ENCODE measurements at regions not wholly inside any gene's neighbourhood (a gene's known extent, or its start where the extent isn't known, plus 50 kb on each side); places are given as distances from the start of the nearest gene placed in this dataset.

DNA sequence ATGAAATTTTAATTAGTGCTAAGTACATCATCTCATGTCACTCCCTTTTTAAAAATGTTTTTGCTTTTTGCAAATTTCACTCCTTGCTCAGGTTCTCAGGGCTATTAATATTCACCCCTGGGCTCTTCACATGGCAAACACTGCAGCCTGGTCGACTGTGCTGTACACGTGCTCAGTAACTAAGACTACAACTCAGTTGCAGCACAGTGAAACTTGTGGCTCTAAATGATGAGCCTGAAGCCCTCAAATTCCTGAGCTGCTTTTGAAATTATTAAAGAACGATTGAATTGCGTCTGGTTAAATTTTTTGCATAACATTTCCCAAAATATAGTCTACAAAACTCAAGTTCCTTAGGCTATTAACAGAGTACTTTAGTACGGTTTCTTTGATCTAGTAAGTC, 159.3 kb upstream of the C2CD4B start:
- H4K20me1 ChIP-seq (ENCODE audit: insufficient read depth, low read length), result no peaks in the 10 kb centered on the region
- H3K9me3 ChIP-seq (replicated peaks; ENCODE audit: insufficient read depth, low read length), result no peaks in the 10 kb centered on the region
- no peak for DNase-seq
- TF ChIP-seq EZH2phosphoT487 (IDR thresholded peaks at IDR 0.05; ENCODE audit: low read length), result no peak
- no peak for TF ChIP-seq EZH2 (optimal IDR thresholded peaks at IDR 0.05; ENCODE audit: low read depth, low read length)
- TF ChIP-seq, protein P1, sequence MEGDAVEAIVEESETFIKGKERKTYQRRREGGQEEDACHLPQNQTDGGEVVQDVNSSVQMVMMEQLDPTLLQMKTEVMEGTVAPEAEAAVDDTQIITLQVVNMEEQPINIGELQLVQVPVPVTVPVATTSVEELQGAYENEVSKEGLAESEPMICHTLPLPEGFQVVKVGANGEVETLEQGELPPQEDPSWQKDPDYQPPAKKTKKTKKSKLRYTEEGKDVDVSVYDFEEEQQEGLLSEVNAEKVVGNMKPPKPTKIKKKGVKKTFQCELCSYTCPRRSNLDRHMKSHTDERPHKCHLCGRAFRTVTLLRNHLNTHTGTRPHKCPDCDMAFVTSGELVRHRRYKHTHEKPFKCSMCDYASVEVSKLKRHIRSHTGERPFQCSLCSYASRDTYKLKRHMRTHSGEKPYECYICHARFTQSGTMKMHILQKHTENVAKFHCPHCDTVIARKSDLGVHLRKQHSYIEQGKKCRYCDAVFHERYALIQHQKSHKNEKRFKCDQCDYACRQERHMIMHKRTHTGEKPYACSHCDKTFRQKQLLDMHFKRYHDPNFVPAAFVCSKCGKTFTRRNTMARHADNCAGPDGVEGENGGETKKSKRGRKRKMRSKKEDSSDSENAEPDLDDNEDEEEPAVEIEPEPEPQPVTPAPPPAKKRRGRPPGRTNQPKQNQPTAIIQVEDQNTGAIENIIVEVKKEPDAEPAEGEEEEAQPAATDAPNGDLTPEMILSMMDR (IDR thresholded peaks at IDR 0.05; ENCODE audit: low read length), result no peak
- H3K27me3 ChIP-seq (replicated peaks; ENCODE audit: insufficient read depth, low read length), result no peaks in the 10 kb centered on the region
- H3K36me3 ChIP-seq (replicated peaks; ENCODE audit: insufficient read depth, low read length), result no peaks in the 10 kb centered on the region
- no peak overlapping the region for H3K4me3 ChIP-seq (ENCODE audit: low read length)
- H3K9ac ChIP-seq (ENCODE audit: low read length), result no peak overlapping the region
- H3K4me2 ChIP-seq (ENCODE audit: low read depth, low read length), result no peak overlapping the region
- H3K4me1 ChIP-seq (ENCODE audit: low read length), result no peaks in the 10 kb centered on the region
- no peaks in the 10 kb centered on the region for H3K9me2 ChIP-seq (replicated peaks; ENCODE audit: insufficient read depth, low read length)
- H3K79me2 ChIP-seq (ENCODE audit: low read length), result no peaks in the 10 kb centered on the region
- H2AFZ ChIP-seq (ENCODE audit: low read length), result no peak overlapping the region
- no peaks in the 10 kb centered on the region for H3F3A ChIP-seq (ENCODE audit: insufficient read depth, low read length)
- no peak overlapping the region for H3K27ac ChIP-seq (ENCODE audit: low read length)

DNA sequence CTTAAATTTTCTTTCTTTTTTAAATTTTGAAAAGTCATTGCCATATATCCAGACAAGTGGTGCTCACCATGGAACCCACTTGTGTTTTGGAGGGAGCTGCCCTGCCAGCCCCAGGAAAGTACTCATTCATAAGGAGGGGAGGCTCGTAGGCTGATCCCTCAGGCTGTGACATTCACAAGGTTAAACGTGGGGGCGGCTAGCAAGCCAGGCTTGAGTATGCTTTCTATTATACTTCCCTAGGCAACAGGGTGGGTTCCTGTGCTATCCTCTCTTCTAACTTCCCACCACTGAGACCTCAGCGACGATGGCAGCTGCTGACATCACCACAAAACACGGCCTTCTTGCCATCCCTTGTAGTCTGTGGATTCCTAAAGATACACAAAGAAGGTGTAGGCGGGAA, 160.5 kb upstream of the C2CD4B start:
- no peaks in the 10 kb centered on the region for H3K4me1 ChIP-seq (ENCODE audit: low read length)
- no peak overlapping the region for H2AFZ ChIP-seq (ENCODE audit: low read length)
- DNase-seq, result no peak
- H3K9me2 ChIP-seq (replicated peaks; ENCODE audit: insufficient read depth, low read length), result no peaks in the 10 kb centered on the region
- H3K4me2 ChIP-seq (ENCODE audit: low read depth, low read length), result no peak overlapping the region
- no peaks in the 10 kb centered on the region for H3K36me3 ChIP-seq (replicated peaks; ENCODE audit: insufficient read depth, low read length)
- TF ChIP-seq EZH2phosphoT487 (IDR thresholded peaks at IDR 0.05; ENCODE audit: low read length) (no peak), EZH2 (optimal IDR thresholded peaks at IDR 0.05; ENCODE audit: low read depth, low read length) (no peak)
- TF ChIP-seq, protein P1 (IDR thresholded peaks at IDR 0.05; ENCODE audit: low read length), result no peak
- H3F3A ChIP-seq (ENCODE audit: insufficient read depth, low read length), result no peaks in the 10 kb centered on the region
- no peak overlapping the region for H3K4me3 ChIP-seq (ENCODE audit: low read length)
- no peak overlapping the region for H3K27ac ChIP-seq (ENCODE audit: low read length)
- no peaks in the 10 kb centered on the region for H3K79me2 ChIP-seq (ENCODE audit: low read length)
- no peak overlapping the region for H3K9ac ChIP-seq (ENCODE audit: low read length)
- H3K9me3 ChIP-seq (replicated peaks; ENCODE audit: insufficient read depth, low read length), result no peaks in the 10 kb centered on the region
- H3K27me3 ChIP-seq (replicated peaks; ENCODE audit: insufficient read depth, low read length), result no peaks in the 10 kb centered on the region
- no peaks in the 10 kb centered on the region for H4K20me1 ChIP-seq (ENCODE audit: insufficient read depth, low read length)

DNA sequence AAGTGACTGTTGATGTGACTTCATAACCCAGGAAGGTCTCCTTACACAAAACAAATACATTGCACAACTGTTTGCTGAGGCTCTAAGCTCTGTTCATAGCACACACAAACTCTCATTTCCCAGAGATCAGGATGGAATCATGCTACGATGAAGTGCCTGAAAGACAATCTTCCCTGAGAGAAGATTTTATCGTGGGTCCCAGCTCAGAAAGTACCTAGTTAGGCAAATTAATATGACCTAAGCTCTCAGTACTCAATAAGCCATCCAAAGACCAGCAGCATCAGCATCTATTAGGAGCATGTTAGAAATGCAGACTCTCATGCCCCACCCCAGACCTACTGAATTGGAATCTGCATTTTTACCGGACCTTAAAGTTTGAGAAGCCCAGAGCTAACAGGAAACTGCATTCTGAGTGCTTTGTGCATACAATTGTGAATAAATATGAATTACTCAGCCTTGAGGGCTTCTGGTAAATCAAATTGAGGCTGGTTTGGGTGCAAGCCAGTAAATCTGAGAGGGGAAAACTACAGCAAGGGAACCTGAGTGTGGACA, 161.5 kb upstream of the C2CD4B start:
- H3K4me2 ChIP-seq (ENCODE audit: low read depth, low read length), result no peak overlapping the region
- no peaks in the 10 kb centered on the region for H3K4me1 ChIP-seq (ENCODE audit: low read length)
- no peaks in the 10 kb centered on the region for H3K9me2 ChIP-seq (replicated peaks; ENCODE audit: insufficient read depth, low read length)
- no peaks in the 10 kb centered on the region for H4K20me1 ChIP-seq (ENCODE audit: insufficient read depth, low read length)
- no peak overlapping the region for H3K9ac ChIP-seq (ENCODE audit: low read length)
- H3K36me3 ChIP-seq (replicated peaks; ENCODE audit: insufficient read depth, low read length), result no peaks in the 10 kb centered on the region
- DNase-seq, result no peak
- no peak overlapping the region for H3K4me3 ChIP-seq (ENCODE audit: low read length)
- H3K9me3 ChIP-seq (replicated peaks; ENCODE audit: insufficient read depth, low read length), result no peaks in the 10 kb centered on the region
- no peak for TF ChIP-seq EZH2 (optimal IDR thresholded peaks at IDR 0.05; ENCODE audit: low read depth, low read length)
- TF ChIP-seq EZH2phosphoT487 (IDR thresholded peaks at IDR 0.05; ENCODE audit: low read length), result no peak
- TF ChIP-seq, protein P1 (IDR thresholded peaks at IDR 0.05; ENCODE audit: low read length), result no peak
- no peaks in the 10 kb centered on the region for H3K79me2 ChIP-seq (ENCODE audit: low read length)
- no peak overlapping the region for H2AFZ ChIP-seq (ENCODE audit: low read length)
- no peaks in the 10 kb centered on the region for H3F3A ChIP-seq (ENCODE audit: insufficient read depth, low read length)
- no peak overlapping the region for H3K27ac ChIP-seq (ENCODE audit: low read length)
- no peaks in the 10 kb centered on the region for H3K27me3 ChIP-seq (replicated peaks; ENCODE audit: insufficient read depth, low read length)

Measured in MM.1S (cell line).